WTC11 (cell line): ENCODE measurements at regions not wholly inside any gene's neighbourhood (a gene's known extent, or its start where the extent isn't known, plus 50 kb on each side); places are given as distances from the start of the nearest gene placed in this dataset.

Source experiments
- ATAC-seq: fragments of 200-7000 bp; cut with Tn5 transposase; 2 replicates; pipeline ENCODE4 v1.10.0; 2021; ENCODE audit warnings: mild to moderate bottlenecking, moderate library complexity
- CTCF ChIA-PET: fragments of 300-600 bp; sonication (Branson Sonifier 250); formaldehyde crosslinking; loops from one replicate; lab custom pipeline; 2021; ENCODE audit warnings: antibody characterized with exemption; lab: Charles Lee
- POLR2A ChIA-PET: fragments of 350-600 bp; sonication (Branson Sonifier 250); formaldehyde crosslinking; loops from one replicate; lab custom pipeline; 2021; ENCODE audit warnings: antibody characterized with exemption; lab: Charles Lee
- DNase-seq: peaks from one replicate; pipeline ENCODE4 v3.0.0; 2021; ENCODE audit warnings: low spot score
- H3K27ac Mint-ChIP-seq: 2 replicates; pipeline ENCODE4 v1.8.0; 2021; ENCODE audit warnings: mixed read lengths
- H3K27me3 Mint-ChIP-seq: 2 replicates; pipeline ENCODE4 v1.8.0; 2021; ENCODE audit warnings: low read depth, mild to moderate bottlenecking, moderate library complexity, mixed read lengths
- H3K36me3 Mint-ChIP-seq: 2 replicates; pipeline ENCODE4 v1.8.0; 2021; ENCODE audit warnings: mixed read lengths
- H3K4me1 Mint-ChIP-seq: 2 replicates; pipeline ENCODE4 v1.8.0; 2022; ENCODE audit warnings: mixed read lengths
- H3K4me3 Mint-ChIP-seq: 2 replicates; pipeline ENCODE4 v1.8.0; 2021; ENCODE audit warnings: mild to moderate bottlenecking, moderate library complexity, mixed read lengths
- H3K9me3 Mint-ChIP-seq: 2 replicates; pipeline ENCODE4 v1.8.0; 2021; ENCODE audit warnings: mixed read lengths
- AR ChIP-seq: fragments of 250-450 bp; sonication (Bioruptor Pico); IDR thresholded peaks from 2 replicates; pipeline ENCODE4 v1.9.0; 2021; ENCODE audit warnings: mild to moderate bottlenecking
- ARID4B ChIP-seq: sonication (generic); formaldehyde crosslinking; IDR thresholded peaks from 2 replicates; pipeline ENCODE4 v1.8.0; 2023; ENCODE audit warnings: missing genetic modification reagents, mild to moderate bottlenecking, borderline replicate concordance
- ATF2 ChIP-seq: sonication (generic); formaldehyde crosslinking; IDR thresholded peaks from 2 replicates; pipeline ENCODE4 v1.8.1; 2022; ENCODE audit warnings: low read depth, missing genetic modification reagents, borderline replicate concordance
- CTCF ChIP-seq: fragments of 200-600 bp; IDR thresholded peaks from 2 replicates; pipeline ENCODE4 v1.8.0; 2022; ENCODE audit warnings: antibody characterized with exemption
- E2F1 ChIP-seq: sonication (generic); formaldehyde crosslinking; IDR thresholded peaks from 2 replicates; pipeline ENCODE4 v1.8.0; 2022; ENCODE audit warnings: mild to moderate bottlenecking, missing genetic modification reagents
- ETV6 ChIP-seq: sonication (generic); formaldehyde crosslinking; IDR thresholded peaks from 2 replicates; pipeline ENCODE4 v1.8.1; 2022; ENCODE audit warnings: mild to moderate bottlenecking, missing genetic modification reagents
- FOXP1 ChIP-seq: sonication (generic); formaldehyde crosslinking; IDR thresholded peaks from 2 replicates; pipeline ENCODE4 v1.8.0; 2022; ENCODE audit warnings: missing genetic modification reagents, mild to moderate bottlenecking, moderate library complexity, borderline replicate concordance
- GTF2I ChIP-seq: fragments of 250-450 bp; sonication (Bioruptor Pico); conservative IDR thresholded peaks from 2 replicates; pipeline ENCODE4 v1.4.0; 2021; ENCODE audit warnings: mild to moderate bottlenecking
- IRF2 ChIP-seq: sonication (generic); formaldehyde crosslinking; IDR thresholded peaks from 2 replicates; pipeline ENCODE4 v1.8.0; 2022; ENCODE audit warnings: low read depth, missing genetic modification reagents, borderline replicate concordance
- RELA ChIP-seq: sonication (generic); formaldehyde crosslinking; IDR thresholded peaks from 2 replicates; pipeline ENCODE4 v1.8.1; 2022; ENCODE audit warnings: missing genetic modification reagents, mild to moderate bottlenecking, borderline replicate concordance
- STAT6 ChIP-seq: sonication (generic); formaldehyde crosslinking; conservative IDR thresholded peaks from 2 replicates; pipeline ENCODE4 v1.8.1; 2023; ENCODE audit warnings: mild to moderate bottlenecking, low read depth, missing genetic modification reagents, moderate library complexity
- TCF7 ChIP-seq: sonication (generic); formaldehyde crosslinking; IDR thresholded peaks from 2 replicates; pipeline ENCODE4 v1.8.0; 2022; ENCODE audit warnings: mild to moderate bottlenecking, low read depth, missing genetic modification reagents, moderate library complexity
- TEAD4 ChIP-seq: sonication (generic); formaldehyde crosslinking; IDR thresholded peaks from 2 replicates; pipeline ENCODE4 v1.8.0; 2022; ENCODE audit warnings: mild to moderate bottlenecking, missing genetic modification reagents
- ZNF138 ChIP-seq: sonication (generic); formaldehyde crosslinking; conservative IDR thresholded peaks from 2 replicates; pipeline ENCODE4 v1.8.1; 2022; ENCODE audit warnings: mild to moderate bottlenecking, moderate library complexity, missing genetic modification reagents
- ZNF263 ChIP-seq: sonication (generic); formaldehyde crosslinking; IDR thresholded peaks from 2 replicates; pipeline ENCODE4 v1.8.1; 2022; ENCODE audit warnings: low read depth, mild to moderate bottlenecking, moderate library complexity, missing genetic modification reagents
- ZNF416 ChIP-seq: fragments of 250-450 bp; sonication (Bioruptor Pico); IDR thresholded peaks from 2 replicates; pipeline ENCODE4 v1.9.0; 2021; ENCODE audit warnings: mild to moderate bottlenecking, inconsistent platforms
- ZNF532 ChIP-seq: fragments of 250-450 bp; sonication (Bioruptor Pico); IDR thresholded peaks from 2 replicates; pipeline ENCODE4 v1.9.0; 2021; ENCODE audit warnings: mild to moderate bottlenecking, borderline replicate concordance

GRCh38 chr11:98411777-98412176, 609.0 kb upstream of the CNTN5 start (continued):
- TF ChIP-seq ATF2 (CRISPR knock-in tag) (no peak), ETV6 (CRISPR knock-in tag) (no peak), FOXP1 (CRISPR knock-in tag) (no peak), STAT6 (CRISPR knock-in tag) (no peak), GTF2I (CRISPR knock-in tag) (no peak), ZNF416 (CRISPR knock-in tag) (no peak), TCF7 (CRISPR knock-in tag) (no peak), ZNF532 (CRISPR knock-in tag) (no peak), IRF2 (CRISPR knock-in tag) (no peak), RELA (CRISPR knock-in tag) (no peak)

GRCh38 chr11:98417256-98417755, 603.4 kb upstream of the CNTN5 start:
- no peak overlapping the region for H3K27ac Mint-ChIP-seq
- no peaks in the 10 kb centered on the region for H3K4me1 Mint-ChIP-seq
- H3K36me3 Mint-ChIP-seq = peaks cover 13% of the 10 kb centered on the region
- no peak for ATAC-seq
- H3K9me3 Mint-ChIP-seq = peaks cover 26% of the 10 kb centered on the region
- H3K4me3 Mint-ChIP-seq = no peak overlapping the region
- ChIA-PET CTCF (no interaction called here), POLR2A (no interaction called here)
- H3K27me3 Mint-ChIP-seq = no peaks in the 10 kb centered on the region
- TF ChIP-seq ZNF263 (CRISPR knock-in tag) (no peak), ZNF138 (CRISPR knock-in tag) (no peak), FOXP1 (CRISPR knock-in tag) (no peak), E2F1 (CRISPR knock-in tag) (no peak), TEAD4 (CRISPR knock-in tag) (no peak), AR (no peak), ARID4B (CRISPR knock-in tag) (no peak), CTCF (no peak)
- DNase-seq = no peak
